ENCODE measurements at regions not wholly inside any gene's neighbourhood (a gene's known extent, or its start where the extent isn't known, plus 50 kb on each side); places are given as distances from the start of the nearest gene placed in this dataset.

DNA sequence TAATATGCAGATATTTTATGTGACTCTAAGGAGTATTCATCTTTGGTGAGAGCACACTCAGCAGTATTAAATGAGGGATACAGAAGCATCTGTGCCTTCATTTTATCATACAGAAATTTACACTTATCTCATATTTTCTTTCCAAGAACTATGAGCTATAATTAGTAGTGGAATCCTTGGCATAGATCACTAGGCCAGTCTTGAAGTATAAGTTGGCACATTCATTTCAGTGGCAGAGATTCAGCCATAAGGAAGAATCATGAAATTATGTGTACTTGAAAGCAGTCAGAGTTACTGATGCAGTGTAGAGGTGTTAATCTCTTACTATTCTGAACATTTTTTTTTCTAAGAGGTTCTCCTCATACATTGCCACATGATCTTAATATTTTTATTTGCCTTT is 393.6 kb upstream of the GOLIM4 start:
- H3K4me1 ChIP-seq, result no peaks in the 10 kb centered on the region
- DNase-seq, result no peak
- no peak overlapping the region for H3K27ac ChIP-seq
- H3K4me3 ChIP-seq, result no peak overlapping the region
- intact Hi-C loops (cut with DNase I), result no loop called here
- no peaks in the 10 kb centered on the region for H3K27me3 ChIP-seq
- ATAC-seq, result no peak
- TF ChIP-seq, protein P1, sequence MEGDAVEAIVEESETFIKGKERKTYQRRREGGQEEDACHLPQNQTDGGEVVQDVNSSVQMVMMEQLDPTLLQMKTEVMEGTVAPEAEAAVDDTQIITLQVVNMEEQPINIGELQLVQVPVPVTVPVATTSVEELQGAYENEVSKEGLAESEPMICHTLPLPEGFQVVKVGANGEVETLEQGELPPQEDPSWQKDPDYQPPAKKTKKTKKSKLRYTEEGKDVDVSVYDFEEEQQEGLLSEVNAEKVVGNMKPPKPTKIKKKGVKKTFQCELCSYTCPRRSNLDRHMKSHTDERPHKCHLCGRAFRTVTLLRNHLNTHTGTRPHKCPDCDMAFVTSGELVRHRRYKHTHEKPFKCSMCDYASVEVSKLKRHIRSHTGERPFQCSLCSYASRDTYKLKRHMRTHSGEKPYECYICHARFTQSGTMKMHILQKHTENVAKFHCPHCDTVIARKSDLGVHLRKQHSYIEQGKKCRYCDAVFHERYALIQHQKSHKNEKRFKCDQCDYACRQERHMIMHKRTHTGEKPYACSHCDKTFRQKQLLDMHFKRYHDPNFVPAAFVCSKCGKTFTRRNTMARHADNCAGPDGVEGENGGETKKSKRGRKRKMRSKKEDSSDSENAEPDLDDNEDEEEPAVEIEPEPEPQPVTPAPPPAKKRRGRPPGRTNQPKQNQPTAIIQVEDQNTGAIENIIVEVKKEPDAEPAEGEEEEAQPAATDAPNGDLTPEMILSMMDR (IDR thresholded peaks at IDR 0.05), result no peak
- no peaks in the 10 kb centered on the region for H3K36me3 ChIP-seq
- no peaks in the 10 kb centered on the region for H3K9me3 ChIP-seq

DNA sequence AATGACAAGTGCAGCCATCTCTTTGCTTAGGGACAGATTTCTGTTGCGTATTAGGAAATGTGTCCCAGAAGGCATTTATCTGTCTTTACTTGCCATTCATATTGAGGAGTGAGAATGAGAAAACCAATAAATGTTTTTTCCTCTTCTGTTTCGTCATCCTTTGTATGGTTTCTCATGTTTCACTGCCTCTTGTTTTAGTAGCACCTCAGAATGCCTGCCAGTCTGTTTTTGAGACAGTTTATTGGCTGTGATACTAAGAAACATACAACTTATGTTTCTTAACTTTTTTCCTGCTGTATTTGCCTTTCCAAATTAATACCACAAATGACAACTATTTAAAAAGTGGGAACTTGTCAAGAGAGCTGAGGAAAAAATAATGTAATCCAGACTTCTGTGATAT is 390.2 kb upstream of the GOLIM4 start:
- H3K36me3 ChIP-seq, result no peaks in the 10 kb centered on the region
- no peak for DNase-seq
- intact Hi-C loops (cut with DNase I), result no loop called here
- no peak overlapping the region for H3K4me3 ChIP-seq
- H3K4me1 ChIP-seq, result no peaks in the 10 kb centered on the region
- H3K27me3 ChIP-seq, result no peaks in the 10 kb centered on the region
- TF ChIP-seq, protein P1 (IDR thresholded peaks at IDR 0.05), result no peak
- no peaks in the 10 kb centered on the region for H3K9me3 ChIP-seq
- no peak for ATAC-seq
- no peak overlapping the region for H3K27ac ChIP-seq

DNA sequence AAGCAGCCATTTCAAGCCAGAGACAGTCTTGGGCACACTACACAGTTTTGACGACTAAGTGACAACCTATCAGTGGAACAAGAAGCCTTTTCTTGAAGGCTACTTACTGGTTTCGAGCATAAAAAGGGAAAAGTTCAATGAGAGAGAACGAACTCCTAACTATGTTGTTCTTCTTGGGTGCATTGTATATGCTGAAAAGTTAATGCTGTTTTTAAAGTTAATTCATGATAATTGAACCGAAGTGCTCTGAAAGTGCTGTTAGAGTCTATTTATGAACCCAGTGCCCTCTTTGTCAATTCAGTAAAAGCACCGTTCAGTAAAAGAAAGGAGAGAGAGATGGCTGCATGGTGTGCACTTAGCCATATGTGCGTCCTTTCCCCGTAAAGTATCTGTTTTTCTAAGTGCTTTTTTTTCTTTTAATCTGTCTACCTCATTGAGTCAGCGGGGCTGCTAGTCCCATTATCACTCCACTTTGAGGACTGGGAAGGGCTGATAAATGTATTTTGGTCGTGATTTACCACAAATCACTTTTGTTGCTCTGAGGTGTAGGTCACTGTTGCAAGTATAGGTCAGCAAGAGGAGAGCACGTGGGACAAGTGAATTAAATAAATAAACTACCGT is 380.7 kb upstream of the GOLIM4 start:
- TF ChIP-seq, protein P1 (IDR thresholded peaks at IDR 0.05), result no peak
- no peaks in the 10 kb centered on the region for H3K27me3 ChIP-seq
- intact Hi-C loops (cut with DNase I), result no loop called here
- H3K36me3 ChIP-seq, result no peaks in the 10 kb centered on the region
- no peak for ATAC-seq
- DNase-seq, result no peak
- H3K27ac ChIP-seq, result no peak overlapping the region
- no peak overlapping the region for H3K4me3 ChIP-seq
- H3K9me3 ChIP-seq, result no peaks in the 10 kb centered on the region
- no peaks in the 10 kb centered on the region for H3K4me1 ChIP-seq

DNA sequence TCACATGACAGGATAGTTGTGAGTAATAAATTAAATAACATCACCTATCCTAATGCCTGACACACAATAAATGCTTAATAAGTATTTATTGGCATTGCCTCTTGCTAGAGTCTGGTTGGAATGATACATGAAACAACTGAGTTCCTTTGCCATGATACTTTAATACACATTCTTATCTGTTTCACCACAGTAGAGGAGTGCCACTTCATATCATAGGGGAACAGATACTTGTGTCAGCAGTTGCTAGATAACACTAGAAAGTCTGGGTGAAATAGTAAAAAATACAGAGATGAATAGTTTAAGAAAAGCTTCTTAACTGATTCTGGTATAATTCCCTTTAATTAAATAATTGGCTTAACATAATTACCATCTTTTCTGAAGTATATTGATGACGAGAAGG is 380.0 kb upstream of the GOLIM4 start:
- no peaks in the 10 kb centered on the region for H3K4me1 ChIP-seq
- no peak overlapping the region for H3K4me3 ChIP-seq
- DNase-seq (no peak), ATAC-seq (no peak)
- no peak overlapping the region for H3K27ac ChIP-seq
- TF ChIP-seq, protein P1 (IDR thresholded peaks at IDR 0.05), result no peak
- no peaks in the 10 kb centered on the region for H3K36me3 ChIP-seq
- intact Hi-C loops (cut with DNase I), result no loop called here
- H3K27me3 ChIP-seq, result no peaks in the 10 kb centered on the region
- no peaks in the 10 kb centered on the region for H3K9me3 ChIP-seq

DNA sequence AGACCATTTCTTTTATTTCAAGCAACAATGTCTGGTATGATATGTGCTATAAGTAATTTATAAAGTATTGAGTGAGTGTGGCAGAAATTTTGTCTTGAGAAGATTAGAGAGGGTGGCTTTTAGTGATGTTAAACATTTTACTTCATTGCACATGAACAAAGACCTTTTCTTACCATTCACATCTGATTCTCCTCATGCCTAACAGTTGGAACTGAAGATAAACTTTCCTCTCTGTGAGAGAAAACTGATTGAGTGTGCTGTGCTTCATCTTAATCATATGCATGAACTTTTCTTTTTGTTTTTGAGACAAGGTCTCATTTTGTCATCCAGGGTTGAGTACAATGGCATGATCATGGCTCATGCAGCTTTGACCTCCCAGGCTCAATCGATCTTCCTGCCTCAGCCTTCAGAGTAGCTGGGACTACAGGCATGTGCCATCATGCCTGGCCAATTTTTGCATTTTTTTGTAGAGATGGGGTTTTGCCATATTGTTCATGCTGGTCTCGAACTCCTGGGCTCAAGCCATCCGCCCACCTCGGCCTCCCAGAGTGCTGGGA is 377.7 kb upstream of the GOLIM4 start:
- ATAC-seq (no peak), DNase-seq (peak in 1 of 4 donors; percentile 38)
- intact Hi-C loops (cut with DNase I), result no loop called here
- no peaks in the 10 kb centered on the region for H3K27me3 ChIP-seq
- H3K4me3 ChIP-seq, result no peak overlapping the region
- TF ChIP-seq, protein P1 (IDR thresholded peaks at IDR 0.05), result no peak
- H3K4me1 ChIP-seq, result no peaks in the 10 kb centered on the region
- H3K9me3 ChIP-seq, result no peaks in the 10 kb centered on the region
- no peaks in the 10 kb centered on the region for H3K36me3 ChIP-seq
- no peak overlapping the region for H3K27ac ChIP-seq

Data from left lung (tissue), 4 donors.